ENCODE measurements at regions not wholly inside any gene's neighbourhood (a gene's known extent, or its start where the extent isn't known, plus 50 kb on each side); places are given as distances from the start of the nearest gene placed in this dataset.

DNA sequence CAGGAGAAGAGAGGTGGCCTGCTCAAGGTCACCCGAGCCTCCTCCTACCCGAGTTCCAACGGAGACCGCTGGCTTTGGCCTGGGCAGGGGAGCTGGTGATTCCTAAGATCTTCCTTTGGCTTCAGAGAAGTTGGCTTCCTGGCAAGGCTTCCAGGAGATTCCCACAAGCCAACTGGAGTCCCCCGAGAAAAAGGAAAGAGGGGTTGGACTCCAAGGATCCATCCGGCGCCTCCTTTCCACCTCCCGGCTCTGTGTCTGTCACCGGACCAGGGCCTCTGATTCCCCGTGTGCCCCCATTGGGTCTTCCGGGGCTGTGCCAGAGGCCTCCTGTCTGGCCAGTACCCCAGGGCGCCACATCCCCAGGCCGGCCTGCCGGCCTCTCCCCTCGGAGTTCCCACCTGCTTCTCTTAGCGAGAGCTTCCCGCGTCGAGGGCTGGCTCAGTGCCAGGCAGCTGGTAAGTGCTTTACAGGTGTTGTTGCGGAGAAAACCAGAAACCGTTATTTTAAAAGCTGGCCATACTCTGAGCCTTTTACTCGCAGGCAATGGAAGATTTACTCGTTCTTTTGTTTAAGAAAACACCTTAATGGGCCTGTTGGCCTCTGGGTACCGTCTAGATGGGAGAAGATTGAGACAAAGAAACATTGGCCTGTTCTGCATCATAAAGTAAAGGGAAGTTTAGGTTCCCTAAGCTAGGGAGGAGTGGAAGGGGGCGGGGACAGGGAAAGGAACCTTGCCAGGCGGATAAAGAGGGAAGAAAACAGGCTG is 258.4 kb upstream of the SDK2 start:
- H3K4me1 Mint-ChIP-seq, result peaks cover 15% of the 10 kb centered on the region
- no peak overlapping the region for H3K4me3 ChIP-seq (ENCODE audit: control extremely low read depth in 1 of 5, extremely low read depth in 1 of 5, insufficient read depth in 1 of 5, low read depth in 2 of 5, low read length in 4 of 5)

More for the DNA sequence above, 258.4 kb upstream of the SDK2 start:
- Histone ChIP-seq H3K27me3 (replicated peaks in 1 of 4; ENCODE audit: control extremely low read depth in 1 of 4, control insufficient read depth in 3 of 4, insufficient read depth in 4 of 4, low read length in 3 of 4) (peaks cover 0 to 38% (median 15%) of the 10 kb centered on the region in 4 experiments), H3K36me3 (replicated peaks in 1 of 2; ENCODE audit: control extremely low read depth in 1 of 2, control insufficient read depth in 1 of 2, extremely low read depth in 1 of 2, insufficient read depth in 2 of 2, low read length in 1 of 2) (no peaks in the 10 kb centered on the region), H3K79me2 (ENCODE audit: control insufficient read depth, insufficient read depth, low read length) (no peaks in the 10 kb centered on the region), H3K4me1 (ENCODE audit: control insufficient read depth in 2 of 2, insufficient read depth in 2 of 2, low read length in 2 of 2) (peaks cover 9 to 11% of the 10 kb centered on the region in 2 donors), H3K27ac (ENCODE audit: low read length in 2 of 2) (no peak overlapping the region), H3K9ac (ENCODE audit: low read length) (no peak overlapping the region), H2AFZ (ENCODE audit: insufficient read depth, low read depth, low read length, poor library complexity, severe bottlenecking) (no peak overlapping the region), H3K4me2 (replicated peaks; ENCODE audit: low read depth, low read length, poor library complexity, severe bottlenecking) (peak overlapping the region; percentile 71), H3K9me3 (ENCODE audit: control extremely low read depth in 1 of 3, control insufficient read depth in 2 of 3, insufficient read depth in 1 of 3, low read length in 2 of 3) (peaks cover 0 to 13% (median 0%) of the 10 kb centered on the region in 3 donors), H4K20me1 (ENCODE audit: control insufficient read depth, insufficient read depth, low read length, poor library complexity, severe bottlenecking) (no peaks in the 10 kb centered on the region)
- H3K4me3 Mint-ChIP-seq, result peak overlapping the region; percentile 84
- peaks cover 53% of the 10 kb centered on the region for H3K27me3 Mint-ChIP-seq
- DNase-seq, result peak; percentile 6
- 25% methylated on average over 24 of the region's 26 CpGs for WGBS (ENCODE audit: insufficient coverage)
- H3K27ac Mint-ChIP-seq, result no peak overlapping the region
- intact Hi-C loops (cut with micrococcal nuclease), result no loop called here
- ChIA-PET CTCF (interaction anchor here (0.7 kb wide), 1 partner anchor 21 kb away, joined by 3 read pairs; no protein-coding TSS in a partner anchor), POLR2A (no interaction called here)
- H3K9me3 Mint-ChIP-seq (ENCODE audit: insufficient read depth), result no peaks in the 10 kb centered on the region
- TF ChIP-seq EZH2 (IDR thresholded peaks at IDR 0.05; ENCODE audit: borderline replicate concordance, insufficient read depth, low read depth, low read length, poor library complexity, severe bottlenecking), result no peak
- TF ChIP-seq CTCF (IDR thresholded peaks at IDR 0.05), result no peak
- ATAC-seq (ENCODE audit: low read depth), result no peak

All from B cell (primary cell).